GM12873 (cell line): ENCODE measurements at regions not wholly inside any gene's neighbourhood (a gene's known extent, or its start where the extent isn't known, plus 50 kb on each side); places are given as distances from the start of the nearest gene placed in this dataset.
A peak's percentile ranks its signal among the peaks of the same experiment; 100 is the strongest.

ENCODE experiments used
- TF ChIP-seq, protein P1 (sequence below): IDR thresholded peaks from 2 replicates; pipeline ENCODE4 v1.5.1; 2012; ENCODE audit warnings: low read depth, mild to moderate bottlenecking, moderate library complexity, low read length, control low read depth; ENCODE audit not compliant: insufficient read depth; ENCODE audit errors: missing control alignments

DNA sequence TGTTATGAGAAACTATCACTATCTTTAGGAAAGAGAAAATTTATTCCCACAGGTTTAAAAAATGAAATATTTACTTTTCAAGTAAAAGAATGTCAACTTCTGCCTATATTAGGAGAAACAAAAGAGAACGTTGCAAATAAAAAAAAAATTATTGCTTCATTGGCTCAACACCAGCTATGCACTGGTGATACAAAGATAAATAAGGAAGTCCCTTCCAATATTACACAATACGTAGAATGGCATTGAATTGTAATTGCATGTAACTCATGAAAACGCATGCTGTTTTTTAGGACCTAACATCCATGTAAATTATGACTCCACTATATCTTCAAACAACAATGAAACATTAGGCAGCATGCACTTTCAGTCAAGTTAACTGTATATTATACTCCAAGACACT, 56.4 kb upstream of the RERGL start:
- TF ChIP-seq, protein P1, sequence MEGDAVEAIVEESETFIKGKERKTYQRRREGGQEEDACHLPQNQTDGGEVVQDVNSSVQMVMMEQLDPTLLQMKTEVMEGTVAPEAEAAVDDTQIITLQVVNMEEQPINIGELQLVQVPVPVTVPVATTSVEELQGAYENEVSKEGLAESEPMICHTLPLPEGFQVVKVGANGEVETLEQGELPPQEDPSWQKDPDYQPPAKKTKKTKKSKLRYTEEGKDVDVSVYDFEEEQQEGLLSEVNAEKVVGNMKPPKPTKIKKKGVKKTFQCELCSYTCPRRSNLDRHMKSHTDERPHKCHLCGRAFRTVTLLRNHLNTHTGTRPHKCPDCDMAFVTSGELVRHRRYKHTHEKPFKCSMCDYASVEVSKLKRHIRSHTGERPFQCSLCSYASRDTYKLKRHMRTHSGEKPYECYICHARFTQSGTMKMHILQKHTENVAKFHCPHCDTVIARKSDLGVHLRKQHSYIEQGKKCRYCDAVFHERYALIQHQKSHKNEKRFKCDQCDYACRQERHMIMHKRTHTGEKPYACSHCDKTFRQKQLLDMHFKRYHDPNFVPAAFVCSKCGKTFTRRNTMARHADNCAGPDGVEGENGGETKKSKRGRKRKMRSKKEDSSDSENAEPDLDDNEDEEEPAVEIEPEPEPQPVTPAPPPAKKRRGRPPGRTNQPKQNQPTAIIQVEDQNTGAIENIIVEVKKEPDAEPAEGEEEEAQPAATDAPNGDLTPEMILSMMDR, result no peak

DNA sequence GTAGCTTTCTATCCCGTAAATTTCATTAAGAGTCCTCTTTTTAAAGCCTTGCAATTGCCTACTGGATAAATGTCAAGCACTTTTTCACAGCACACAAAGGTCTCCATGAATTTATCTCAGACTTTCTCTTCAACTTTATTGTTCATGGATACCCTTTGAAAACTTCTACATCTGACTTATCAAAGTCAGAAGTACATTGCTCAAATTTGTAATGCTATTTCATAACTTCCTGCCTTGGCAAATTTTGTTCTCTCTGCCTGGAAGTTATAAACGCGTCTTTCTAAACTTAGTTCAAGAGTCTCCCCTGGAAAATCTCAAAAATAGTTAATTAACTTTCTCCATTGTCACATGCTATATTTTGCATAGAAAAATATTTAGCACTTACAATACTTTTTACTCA, 55.9 kb upstream of the RERGL start:
- TF ChIP-seq, protein P1, result no peak

DNA sequence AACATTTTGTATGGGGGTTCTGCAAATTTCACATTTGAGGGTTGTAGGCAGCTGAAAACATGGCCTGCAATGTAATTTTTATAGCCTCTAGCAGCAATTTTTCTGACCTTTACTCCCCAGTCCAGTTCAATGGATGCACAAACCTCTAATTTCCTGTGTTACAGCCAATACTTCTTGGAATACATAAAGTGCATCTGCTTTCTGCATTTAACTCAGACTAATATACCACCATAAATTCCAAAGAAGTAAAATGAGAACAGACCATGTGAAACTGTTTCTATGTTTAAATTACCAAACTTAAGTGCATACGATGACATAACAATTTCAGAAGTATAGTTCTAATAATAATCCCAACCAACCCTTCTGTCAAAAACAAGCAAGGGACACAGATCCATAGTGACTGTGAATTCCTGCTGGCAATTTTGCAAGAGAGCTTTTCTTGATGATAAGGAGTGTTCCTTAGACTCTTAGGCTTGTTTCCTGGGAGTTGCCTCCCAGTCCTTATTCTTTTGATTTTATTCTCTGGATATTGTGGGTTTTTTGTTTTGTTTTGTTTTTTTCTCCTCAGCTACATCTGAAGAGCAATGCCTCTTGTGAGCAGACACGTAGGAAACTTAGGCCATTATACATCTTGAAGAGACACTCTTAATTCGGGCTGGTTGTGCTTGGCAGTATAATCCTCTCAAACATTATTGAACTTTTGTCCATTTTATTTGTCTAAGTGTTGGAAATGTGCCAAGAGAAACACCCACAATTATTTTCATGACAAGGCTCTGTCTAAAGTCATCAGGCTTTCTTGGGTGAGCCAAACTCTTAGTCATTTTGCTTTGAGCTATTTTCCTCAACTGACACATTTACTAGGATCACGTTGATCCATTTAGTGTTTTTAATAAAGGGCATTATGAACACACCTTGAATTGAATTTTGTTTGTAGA, 51.3 kb upstream of the RERGL start:
- TF ChIP-seq, protein P1, result no peak

DNA sequence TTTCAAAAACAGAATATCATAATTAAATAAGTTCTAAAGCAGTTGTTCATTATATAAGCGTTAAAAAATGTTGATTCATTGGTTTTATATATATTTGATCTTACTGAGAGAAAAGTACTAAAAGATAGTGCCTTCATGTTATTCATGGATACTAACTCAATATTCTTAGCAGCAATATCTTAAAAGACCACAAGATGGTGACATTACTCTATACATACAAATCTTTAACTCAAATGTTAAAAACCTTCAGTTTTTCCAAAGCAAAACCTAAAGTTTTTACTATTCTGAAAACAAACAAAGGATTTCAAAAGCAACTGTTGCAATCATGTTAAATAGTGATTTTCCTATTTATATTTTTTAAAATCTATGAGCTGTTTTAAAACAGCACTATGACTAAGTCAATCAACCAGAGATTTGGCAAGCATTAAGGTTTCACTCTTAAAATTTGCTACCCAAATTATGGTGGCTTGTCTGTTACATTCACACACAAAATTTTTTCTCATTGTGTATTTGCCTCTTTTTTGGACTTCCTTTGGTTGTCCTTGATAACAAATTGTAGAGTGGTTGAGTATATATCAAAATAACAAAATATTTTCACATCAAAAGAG, 50.1 kb upstream of the RERGL start:
- TF ChIP-seq, protein P1, result peak; percentile 32
